K562 (cell line): ENCODE measurements at regions not wholly inside any gene's neighbourhood (a gene's known extent, or its start where the extent isn't known, plus 50 kb on each side); places are given as distances from the start of the nearest gene placed in this dataset.
A peak's percentile ranks its signal among the peaks of the same experiment; 100 is the strongest.

Experiments used
- ATAC-seq: fragments of 200-7000 bp; cut with Tn5 transposase; 3 replicates; pipeline ENCODE4 v1.9.1; 2020; ENCODE audit warnings: moderate library complexity
- BruUV-seq: library from RNA; stranded (reverse); fragments of 400-500 nt; replicated peaks from 2 replicates; lab custom pipeline; 2021; lab: Mats Ljungman, UMichigan
- CTCF ChIA-PET: fragments of 300-600 bp; formaldehyde crosslinking; extraction: SDS; loops from one replicate; lab custom pipeline; 2021; ENCODE audit warnings: low intra/inter-chr PET ratio; lab: Yijun Ruan, JAX
- POLR2A ChIA-PET: fragments of 300-600, 350-650 bp; sonication (Branson Sonifier 250); formaldehyde crosslinking; extraction: SDS; loops from one replicate; lab custom pipeline; 2021; ENCODE audit warnings: antibody characterized with exemption, inconsistent platforms; lab: Yijun Ruan, JAX
- DNase-seq, 4 experiments: peaks; one replicate each; pipeline versions ENCODE4 v3.0.0 to v3.0.0-alpha.2; 2011 to 2018; ENCODE audit warnings: low spot score in 3 of 4, mixed read lengths in 3 of 4; ENCODE audit errors: extremely low read depth in 1 of 4
- FAIRE-seq: peaks from 2 replicates; lab custom pipeline; 2011; peaks lifted over from hg19 to GRCh38; lab: Jason Lieb, UNC
- H2AFZ ChIP-seq: 2 replicates; pipeline ENCODE4 v1.6.0; 2011; ENCODE audit warnings: low read depth, low read length, control low read depth, inconsistent platforms
- H3K27ac ChIP-seq: fragments of 200-600 bp; 3 replicates; pipeline ENCODE4 v1.8.0; 2011; ENCODE audit warnings: low read depth, mild to moderate bottlenecking, control low read depth, inconsistent platforms, low read length, moderate library complexity, mixed read lengths; ENCODE audit errors: extremely low read depth
- H3K27me3 ChIP-seq, 2 experiments: fragments of 300-600 bp in 1 of 2; 2 replicates in 1 of 2; 3 replicates in 1 of 2; pipeline versions ENCODE4 v1.6.0 to v1.8.0; 2011; ENCODE audit warnings: inconsistent platforms in 2 of 2, low read length in 2 of 2, mild to moderate bottlenecking in 1 of 2, mixed read lengths in 1 of 2, moderate library complexity in 1 of 2; ENCODE audit not compliant: control insufficient read depth in 2 of 2, insufficient read depth in 2 of 2
- H3K36me3 ChIP-seq: fragments of 300-600 bp; 3 replicates; pipeline ENCODE4 v1.8.0; 2011; ENCODE audit warnings: mild to moderate bottlenecking, low read length, inconsistent platforms; ENCODE audit not compliant: control insufficient read depth, insufficient read depth
- H3K4me1 ChIP-seq, 2 experiments: fragments of 200-600 bp in 1 of 2; replicated peaks in 1 of 2; 2 replicates in 1 of 2; 3 replicates in 1 of 2; pipeline versions ENCODE4 v1.5.1 to v1.8.0; 2011; ENCODE audit warnings: inconsistent platforms in 2 of 2, low read length in 2 of 2, mild to moderate bottlenecking in 1 of 2, mixed read lengths in 1 of 2, moderate library complexity in 1 of 2; ENCODE audit not compliant: control insufficient read depth in 2 of 2, insufficient read depth in 2 of 2
- H3K4me2 ChIP-seq: 2 replicates; pipeline ENCODE4 v1.6.1; 2011; ENCODE audit warnings: low read length, control low read depth, inconsistent platforms, mixed read lengths; ENCODE audit not compliant: insufficient read depth
- H3K4me3 ChIP-seq: fragments of 200-600 bp; sonication (generic), shearing (Covaris generic); 2 replicates; pipeline ENCODE4 v1.5.1; 2016; ENCODE audit warnings: control low read depth, inconsistent platforms
- H3K79me2 ChIP-seq: fragments of 200-600 bp; 3 replicates; pipeline ENCODE4 v1.8.0; 2011; ENCODE audit warnings: low read length, inconsistent platforms; ENCODE audit not compliant: control insufficient read depth, insufficient read depth
- H3K9ac ChIP-seq, 2 experiments: 2 replicates each; pipeline versions ENCODE4 v1.6.0 to v1.6.1; 2011; ENCODE audit warnings: low read depth in 2 of 2, low read length in 2 of 2, control low read depth in 1 of 2, inconsistent platforms in 1 of 2, mild to moderate bottlenecking in 1 of 2, mixed read lengths in 1 of 2; ENCODE audit not compliant: insufficient read depth in 1 of 2
- H3K9me1 ChIP-seq: one replicate; pipeline ENCODE4 v1.6.0; 2011; ENCODE audit warnings: inconsistent platforms, mild to moderate bottlenecking, low read length, moderate library complexity; ENCODE audit not compliant: control insufficient read depth, insufficient read depth
- H3K9me3 ChIP-seq: replicated peaks from 2 replicates; pipeline ENCODE4 v1.5.1; 2011; ENCODE audit warnings: low read depth, low read length, inconsistent platforms; ENCODE audit not compliant: control insufficient read depth, insufficient read depth
- H4K20me1 ChIP-seq: replicated peaks from 2 replicates; pipeline ENCODE4 v1.6.1; 2011; ENCODE audit warnings: low read length, inconsistent platforms, mixed read lengths; ENCODE audit not compliant: control insufficient read depth, insufficient read depth
- C11orf30 ChIP-seq: fragments of 450-650 bp; IDR thresholded peaks from 2 replicates; pipeline ENCODE4 v1.6.1; 2016; ENCODE audit warnings: low read depth, mild to moderate bottlenecking
- CBX8 ChIP-seq: fragments of 200-600 bp; sonication (generic); IDR thresholded peaks from 2 replicates; pipeline ENCODE4 v1.6.1; 2012; ENCODE audit warnings: borderline replicate concordance, mixed run types, low read depth, mild to moderate bottlenecking, moderate library complexity, mixed read lengths, low read length, control low read depth, inconsistent platforms; ENCODE audit not compliant: poor library complexity, severe bottlenecking; ENCODE audit errors: extremely low read depth
- EP400 ChIP-seq: fragments of 450-650 bp; IDR thresholded peaks from 2 replicates; pipeline ENCODE4 v1.6.1; 2017; ENCODE audit warnings: antibody characterized with exemption, mild to moderate bottlenecking, moderate library complexity
- MAFF ChIP-seq: IDR thresholded peaks from 2 replicates; pipeline ENCODE4 v1.6.1; 2012; ENCODE audit warnings: low read length, improper control_type of control experiment
- MAFG ChIP-seq: fragments of 450-650 bp; conservative IDR thresholded peaks from 2 replicates; pipeline ENCODE4 v1.6.1; 2016; ENCODE audit warnings: missing genetic modification characterization, missing compliant biosample characterization
- MAFK ChIP-seq: IDR thresholded peaks from 2 replicates; pipeline ENCODE4 v1.6.1; 2011; ENCODE audit warnings: low read length, improper control_type of control experiment
- POLR2AphosphoS5 ChIP-seq: IDR thresholded peaks from 2 replicates; pipeline ENCODE4 v1.6.1; 2011; ENCODE audit warnings: mild to moderate bottlenecking, low read depth, low read length, moderate library complexity; ENCODE audit not compliant: control insufficient read depth, insufficient read depth
- RBBP5 ChIP-seq: fragments of 200-600 bp; sonication (generic); IDR thresholded peaks from 2 replicates; pipeline ENCODE4 v1.6.1; 2012; ENCODE audit warnings: borderline replicate concordance, mild to moderate bottlenecking, low read length, control low read depth, inconsistent platforms; ENCODE audit not compliant: insufficient read depth, poor library complexity, severe bottlenecking
- SAFB2 ChIP-seq: fragments of 200-400 bp; formaldehyde crosslinking; IDR thresholded peaks from 2 replicates; pipeline ENCODE4 v1.6.1; 2018; ENCODE audit warnings: borderline replicate concordance, low read length, low read depth, moderate library complexity; ENCODE audit not compliant: severe bottlenecking
- SRSF3 ChIP-seq: fragments of 200-400 bp; formaldehyde crosslinking; IDR thresholded peaks from 2 replicates; pipeline ENCODE4 v1.6.1; 2016; ENCODE audit warnings: mild to moderate bottlenecking, low read length, moderate library complexity; ENCODE audit not compliant: insufficient read depth
- ZNF316 ChIP-seq: fragments of 450-650 bp; IDR thresholded peaks from 2 replicates; pipeline ENCODE4 v1.6.1; 2016
- WGBS: fragments of 100-300 bp; shearing (Covaris generic); methylation state at CpG from one replicate; pipeline ENCODE4 v1.1.6; 2016; ENCODE audit warnings: low coverage, mixed read lengths; ENCODE audit not compliant: insufficient coverage; ENCODE audit errors: missing lambda C conversion rate; 5-methylcytosine and 5-hydroxymethylcytosine counted together
- in situ Hi-C: fragments of 300-500 bp; cut with MboI; formaldehyde crosslinking; loops from 4 replicates; pipeline ENCODE4 v1.15.0; 2018; ENCODE audit warnings: inconsistent platforms, mixed read lengths
- intact Hi-C: fragments of 100-400 bp; cut with micrococcal nuclease; formaldehyde crosslinking; loops from 2 replicates; pipeline ENCODE4 v1.14.2; 2022
- TF ChIP-seq, protein P1 (sequence below): fragments of 450-650 bp; formaldehyde crosslinking; IDR thresholded peaks from 2 replicates; pipeline ENCODE4 v1.4.0; 2022; ENCODE audit warnings: missing genetic modification characterization
- TF ChIP-seq, protein P2 (sequence below), 2 experiments: IDR thresholded peaks; 2 replicates each; pipeline ENCODE4 v1.6.1; 2012; ENCODE audit warnings: improper control_type of control experiment in 2 of 2, low read depth in 2 of 2, low read length in 2 of 2, borderline replicate concordance in 1 of 2

DNA sequence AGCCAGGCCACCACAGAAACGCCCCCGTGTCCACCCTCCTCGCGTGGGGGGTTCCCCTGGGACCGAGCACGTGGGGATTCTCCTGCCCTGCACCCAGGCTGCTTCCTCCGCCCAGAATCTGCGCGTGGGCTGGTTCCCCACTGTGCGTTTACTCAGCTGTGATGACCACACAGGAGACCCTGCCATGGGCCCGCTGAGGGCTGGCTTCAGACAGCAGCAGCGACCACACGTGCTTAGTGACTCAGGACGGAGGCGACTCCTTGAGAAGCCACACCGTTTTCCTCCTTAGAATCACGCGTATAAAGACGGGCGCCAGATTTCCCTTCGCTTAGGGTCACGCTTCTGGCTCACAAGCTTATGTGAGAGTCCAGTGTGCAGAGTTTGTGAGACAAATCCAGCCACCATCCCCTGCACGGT is 63.9 kb upstream of the PDE10A start (continued):
- TF ChIP-seq, protein P1, sequence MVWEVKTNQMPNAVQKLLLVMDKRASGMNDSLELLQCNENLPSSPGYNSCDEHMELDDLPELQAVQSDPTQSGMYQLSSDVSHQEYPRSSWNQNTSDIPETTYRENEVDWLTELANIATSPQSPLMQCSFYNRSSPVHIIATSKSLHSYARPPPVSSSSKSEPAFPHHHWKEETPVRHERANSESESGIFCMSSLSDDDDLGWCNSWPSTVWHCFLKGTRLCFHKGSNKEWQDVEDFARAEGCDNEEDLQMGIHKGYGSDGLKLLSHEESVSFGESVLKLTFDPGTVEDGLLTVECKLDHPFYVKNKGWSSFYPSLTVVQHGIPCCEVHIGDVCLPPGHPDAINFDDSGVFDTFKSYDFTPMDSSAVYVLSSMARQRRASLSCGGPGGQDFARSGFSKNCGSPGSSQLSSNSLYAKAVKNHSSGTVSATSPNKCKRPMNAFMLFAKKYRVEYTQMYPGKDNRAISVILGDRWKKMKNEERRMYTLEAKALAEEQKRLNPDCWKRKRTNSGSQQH = no peak
- TF ChIP-seq SAFB2 (no peak), CBX8 (no peak), EP400 (no peak)
- TF ChIP-seq, protein P2, sequence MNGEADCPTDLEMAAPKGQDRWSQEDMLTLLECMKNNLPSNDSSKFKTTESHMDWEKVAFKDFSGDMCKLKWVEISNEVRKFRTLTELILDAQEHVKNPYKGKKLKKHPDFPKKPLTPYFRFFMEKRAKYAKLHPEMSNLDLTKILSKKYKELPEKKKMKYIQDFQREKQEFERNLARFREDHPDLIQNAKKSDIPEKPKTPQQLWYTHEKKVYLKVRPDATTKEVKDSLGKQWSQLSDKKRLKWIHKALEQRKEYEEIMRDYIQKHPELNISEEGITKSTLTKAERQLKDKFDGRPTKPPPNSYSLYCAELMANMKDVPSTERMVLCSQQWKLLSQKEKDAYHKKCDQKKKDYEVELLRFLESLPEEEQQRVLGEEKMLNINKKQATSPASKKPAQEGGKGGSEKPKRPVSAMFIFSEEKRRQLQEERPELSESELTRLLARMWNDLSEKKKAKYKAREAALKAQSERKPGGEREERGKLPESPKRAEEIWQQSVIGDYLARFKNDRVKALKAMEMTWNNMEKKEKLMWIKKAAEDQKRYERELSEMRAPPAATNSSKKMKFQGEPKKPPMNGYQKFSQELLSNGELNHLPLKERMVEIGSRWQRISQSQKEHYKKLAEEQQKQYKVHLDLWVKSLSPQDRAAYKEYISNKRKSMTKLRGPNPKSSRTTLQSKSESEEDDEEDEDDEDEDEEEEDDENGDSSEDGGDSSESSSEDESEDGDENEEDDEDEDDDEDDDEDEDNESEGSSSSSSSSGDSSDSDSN (IDR thresholded peaks at IDR 0.05; ENCODE audit: borderline replicate concordance in 1 of 2, low read depth in 2 of 2, low read length in 2 of 2) = no peak

DNA sequence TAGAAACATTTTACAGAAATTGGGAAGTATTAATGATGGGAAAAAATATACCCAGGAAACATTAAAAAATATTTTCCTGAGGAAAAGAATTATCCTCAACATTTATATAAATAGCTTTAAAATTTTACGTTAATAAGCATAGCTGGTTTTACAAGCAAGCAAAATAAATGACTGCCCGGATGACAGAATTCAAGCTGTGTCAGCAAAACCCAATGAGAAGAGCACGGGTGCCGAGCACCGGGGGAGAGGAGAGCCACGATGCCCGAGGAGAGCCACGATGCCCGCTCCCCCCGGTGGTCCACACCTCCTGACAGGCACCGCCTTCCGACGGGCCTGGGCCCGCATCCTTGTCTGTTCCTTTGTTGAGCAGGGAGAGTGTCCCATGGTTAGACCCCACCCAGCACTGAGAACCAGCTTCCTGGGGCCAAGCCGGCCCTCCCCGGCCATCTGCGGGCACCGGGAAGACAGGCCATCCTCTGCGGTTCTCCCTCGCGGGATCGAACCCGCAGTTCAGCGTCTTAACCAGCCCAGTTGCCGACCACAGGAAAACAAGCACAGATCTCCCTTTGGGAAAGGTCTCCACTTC is 63.3 kb upstream of the PDE10A start:
- DNase-seq = no peak
- H2AFZ ChIP-seq = no peak overlapping the region
- no peak for FAIRE-seq
- ATAC-seq = no peak
- no peaks in the 10 kb centered on the region for H3K36me3 ChIP-seq
- in situ Hi-C loops (no loop called here), intact Hi-C loops (loop anchor here (5.0 kb wide), 1 partner anchor 381 kb away; no protein-coding TSS in a partner anchor)
- H3K27ac ChIP-seq = no peak overlapping the region
- ChIA-PET CTCF (no interaction called here), POLR2A (interaction anchor here (0.6 to 0.7 kb wide), 2 partner anchors 11 to 120 kb away, joined by 3 read pairs; no protein-coding TSS in a partner anchor)
- no peak overlapping the region for H3K4me3 ChIP-seq
- peaks cover 0 to 12% of the 10 kb centered on the region in 2 experiments; a peak in 1 of 5 replicates for H3K27me3 ChIP-seq
- no peaks in the 10 kb centered on the region for H3K4me1 ChIP-seq
- no peaks in the 10 kb centered on the region for H4K20me1 ChIP-seq
- H3K9ac ChIP-seq = no peak overlapping the region
- under 1% methylated on average over 25 of the region's 25 CpGs for WGBS
- H3K9me3 ChIP-seq = no peaks in the 10 kb centered on the region
- no TSS peak for BruUV-seq
- no peaks in the 10 kb centered on the region for H3K9me1 ChIP-seq
- H3K79me2 ChIP-seq = no peaks in the 10 kb centered on the region
- no peak overlapping the region for H3K4me2 ChIP-seq
- TF ChIP-seq ZNF316 (peak; percentile 71), RBBP5 (no peak), C11orf30 (peak; percentile 32; the same call in 1 of the 2 replicates), MAFF (peak; percentile 61), MAFG (tag) (peak; percentile 53), POLR2AphosphoS5 (no peak), SRSF3 (no peak), MAFK (peak; percentile 76)
